GM23248 (cell line): ENCODE measurements at regions not wholly inside any gene's neighbourhood (a gene's known extent, or its start where the extent isn't known, plus 50 kb on each side); places are given as distances from the start of the nearest gene placed in this dataset.

Experiments used
- DNase-seq: peaks from one replicate; pipeline ENCODE4 v3.0.0-alpha.2; 2015
- H2AFZ ChIP-seq: fragments of 200-600 bp; sonication (generic); 2 replicates; pipeline ENCODE4 v1.6.1; 2016; ENCODE audit warnings: antibody characterized with exemption
- H3F3A ChIP-seq: fragments of 200-600 bp; sonication (generic); 2 replicates; pipeline ENCODE4 v1.6.1; 2016; ENCODE audit warnings: mild to moderate bottlenecking, antibody characterized with exemption, mixed run types; ENCODE audit not compliant: insufficient read depth
- H3K27ac ChIP-seq: fragments of 200-600 bp; sonication (generic); 2 replicates; pipeline ENCODE4 v1.5.1; 2016; ENCODE audit warnings: mild to moderate bottlenecking
- H3K27me3 ChIP-seq: fragments of 200-600 bp; sonication (generic); replicated peaks from 2 replicates; pipeline ENCODE4 v1.6.1; 2016; ENCODE audit warnings: mild to moderate bottlenecking; ENCODE audit not compliant: insufficient read depth
- H3K36me3 ChIP-seq: fragments of 200-600 bp; sonication (generic); 2 replicates; pipeline ENCODE4 v1.6.1; 2016; ENCODE audit warnings: low read depth, mild to moderate bottlenecking
- H3K4me1 ChIP-seq: fragments of 200-600 bp; sonication (generic); 2 replicates; pipeline ENCODE4 v1.6.1; 2016; ENCODE audit warnings: mild to moderate bottlenecking; ENCODE audit not compliant: insufficient read depth
- H3K4me2 ChIP-seq: fragments of 200-600 bp; sonication (generic); one replicate; pipeline ENCODE4 v1.6.1; 2016; ENCODE audit warnings: mild to moderate bottlenecking; ENCODE audit not compliant: unreplicated experiment
- H3K4me3 ChIP-seq: fragments of 200-600 bp; sonication (generic); 2 replicates; pipeline ENCODE4 v1.5.1; 2016; ENCODE audit warnings: mild to moderate bottlenecking
- H3K79me2 ChIP-seq: fragments of 200-600 bp; sonication (generic); 2 replicates; pipeline ENCODE4 v1.6.1; 2016; ENCODE audit warnings: mild to moderate bottlenecking; ENCODE audit not compliant: insufficient read depth
- H3K9ac ChIP-seq: fragments of 200-600 bp; sonication (generic); 2 replicates; pipeline ENCODE4 v1.6.1; 2016; ENCODE audit warnings: mild to moderate bottlenecking
- H3K9me2 ChIP-seq: fragments of 200-600 bp; sonication (generic); 2 replicates; pipeline ENCODE4 v1.6.1; 2016; ENCODE audit warnings: mixed run types, mild to moderate bottlenecking, moderate library complexity; ENCODE audit not compliant: insufficient read depth
- H3K9me3 ChIP-seq: fragments of 200-600 bp; sonication (generic); one replicate; pipeline ENCODE4 v1.6.1; 2017; ENCODE audit warnings: low read depth
- H4K20me1 ChIP-seq: fragments of 200-600 bp; sonication (generic); 2 replicates; pipeline ENCODE4 v1.6.0; 2016; ENCODE audit not compliant: insufficient read depth
- EZH2 ChIP-seq: fragments of 200-600 bp; sonication (generic); IDR thresholded peaks from 2 replicates; pipeline ENCODE4 v1.6.1; 2018; ENCODE audit warnings: antibody characterized with exemption, mild to moderate bottlenecking; ENCODE audit not compliant: insufficient read depth, poor library complexity, severe bottlenecking
- EZH2phosphoT487 ChIP-seq: fragments of 200-600 bp; sonication (generic); IDR thresholded peaks from 2 replicates; pipeline ENCODE4 v1.6.1; 2018; ENCODE audit warnings: antibody characterized with exemption, moderate library complexity, mild to moderate bottlenecking, low read depth; ENCODE audit not compliant: insufficient read depth
- WGBS, 2 experiments: methylation state at CpG; one replicate each; pipeline ENCODE4 v1.1.6; 2015 to 2017; ENCODE audit warnings: low lambda C conversion rate in 2 of 2, low coverage in 1 of 2; ENCODE audit errors: missing lambda C conversion rate in 2 of 2; 5-methylcytosine and 5-hydroxymethylcytosine counted together
- in situ Hi-C: fragments of 300-500 bp; cut with MboI; formaldehyde crosslinking; loops from 2 replicates; pipeline ENCODE4 v1.15.0; 2020

DNA sequence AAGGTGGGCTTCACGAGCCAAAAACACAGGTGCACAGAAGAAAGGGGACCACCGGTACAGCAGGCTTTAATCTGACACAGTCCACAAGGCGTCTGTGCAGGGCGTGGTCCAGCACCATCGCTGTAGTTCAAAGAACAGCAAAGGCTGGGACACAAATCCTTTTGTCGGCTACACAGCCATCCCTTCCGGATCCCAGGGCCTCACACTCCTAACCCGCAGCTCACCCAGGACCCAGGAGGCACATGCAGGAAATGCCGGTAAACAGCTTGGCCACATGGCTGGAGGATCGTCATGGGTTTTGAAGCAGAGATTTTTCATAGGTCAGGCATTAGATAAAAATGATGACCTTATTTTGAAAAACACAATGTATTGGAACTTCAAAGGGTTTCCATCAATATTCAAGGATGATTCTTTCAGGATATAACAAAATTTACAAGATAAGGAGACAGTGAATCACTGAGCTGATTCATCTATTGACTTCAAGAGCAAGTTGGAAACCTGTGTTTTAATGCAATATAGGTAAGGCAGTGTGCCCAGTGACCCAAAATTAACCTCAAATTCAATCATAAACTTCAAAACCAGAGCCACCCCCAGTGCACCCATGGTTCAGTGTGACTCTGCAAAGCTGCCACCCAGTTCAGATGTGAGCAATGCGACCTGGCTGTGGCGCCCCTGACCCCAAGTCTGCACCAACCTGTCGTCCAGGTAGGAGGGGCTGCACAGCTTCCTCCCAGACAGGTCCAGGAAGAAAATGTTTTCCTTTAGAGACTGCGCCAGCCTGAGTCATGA is 74.4 kb downstream of the TMEM18 start:
- no peaks in the 10 kb centered on the region for H3K4me1 ChIP-seq
- TF ChIP-seq EZH2 (no peak), EZH2phosphoT487 (no peak)
- H3K79me2 ChIP-seq: no peaks in the 10 kb centered on the region
- H3K27ac ChIP-seq: no peak overlapping the region
- H2AFZ ChIP-seq: no peak overlapping the region
- H3K9ac ChIP-seq: no peak overlapping the region
- no peaks in the 10 kb centered on the region for H3K9me2 ChIP-seq
- no peak overlapping the region for H3K4me2 ChIP-seq
- DNase-seq: no peak
- no peaks in the 10 kb centered on the region for H3K9me3 ChIP-seq
- in situ Hi-C loops: no loop called here
- no peaks in the 10 kb centered on the region for H3K27me3 ChIP-seq
- H3F3A ChIP-seq: no peaks in the 10 kb centered on the region
- H4K20me1 ChIP-seq: no peaks in the 10 kb centered on the region
- H3K4me3 ChIP-seq: no peak overlapping the region
- no peaks in the 10 kb centered on the region for H3K36me3 ChIP-seq
- WGBS, 2 experiments: 44 to 46% methylated on average over 14 of the region's 14 CpGs

DNA sequence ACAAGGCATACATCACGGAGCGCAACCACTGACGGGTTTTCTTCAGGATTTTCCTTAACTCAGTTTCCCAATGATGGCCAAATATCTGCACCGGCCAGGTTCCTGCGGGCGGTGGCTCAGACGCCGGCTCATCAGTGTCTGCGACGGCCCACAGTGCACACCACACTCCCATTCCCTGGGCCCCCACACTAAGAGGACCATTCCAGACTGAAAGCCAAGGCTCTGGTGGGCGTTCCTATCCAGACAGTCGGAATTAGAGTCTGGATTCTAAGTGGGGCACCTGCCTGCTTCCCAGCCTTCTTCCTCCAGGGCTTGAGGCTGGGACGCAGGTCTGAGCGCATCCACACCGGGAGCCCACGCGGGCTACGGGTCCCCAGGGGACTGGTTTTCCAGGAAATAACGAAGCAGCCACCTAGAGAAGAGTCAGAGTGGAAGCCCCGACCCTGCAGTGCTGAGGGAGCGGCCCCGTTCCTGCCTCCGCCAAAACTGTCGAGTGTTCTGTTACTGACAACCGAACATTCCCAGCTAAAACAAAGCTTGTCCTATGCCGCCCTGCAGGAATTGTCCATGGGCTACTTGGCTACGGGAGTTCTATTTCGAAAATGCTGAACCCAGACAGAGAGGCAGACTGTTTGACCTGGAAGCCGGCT is 75.3 kb downstream of the TMEM18 start:
- Histone ChIP-seq H3F3A (no peaks in the 10 kb centered on the region), H3K79me2 (no peaks in the 10 kb centered on the region), H2AFZ (no peak overlapping the region), H3K4me1 (no peaks in the 10 kb centered on the region), H3K9me3 (no peaks in the 10 kb centered on the region), H3K4me2 (no peak overlapping the region), H3K27me3 (no peaks in the 10 kb centered on the region), H4K20me1 (no peaks in the 10 kb centered on the region), H3K9me2 (no peaks in the 10 kb centered on the region), H3K27ac (no peak overlapping the region), H3K36me3 (no peaks in the 10 kb centered on the region), H3K9ac (no peak overlapping the region), H3K4me3 (no peak overlapping the region)
- no peak for DNase-seq
- WGBS, 2 experiments: 66 to 68% methylated on average over 29 of the region's 29 CpGs
- TF ChIP-seq EZH2phosphoT487: no peak
- TF ChIP-seq EZH2: no peak
- in situ Hi-C loops: no loop called here

DNA sequence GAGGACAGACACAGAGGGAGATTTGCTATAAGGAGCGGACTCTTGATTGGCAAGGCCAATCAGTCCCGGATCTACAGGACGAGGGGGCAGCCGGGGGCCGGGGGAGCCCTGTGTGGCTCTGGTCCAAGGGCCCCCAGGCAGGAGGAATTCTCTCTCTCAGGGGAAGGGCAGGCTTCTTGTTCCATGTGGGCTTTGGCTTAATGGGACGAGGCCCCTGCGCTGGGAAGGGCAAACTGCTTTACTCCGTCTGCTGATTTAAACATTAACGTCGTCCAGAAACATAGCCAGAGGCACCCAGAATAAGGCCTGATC is 75.9 kb downstream of the TMEM18 start:
- no peak for DNase-seq
- H3K9ac ChIP-seq: no peak overlapping the region
- no peaks in the 10 kb centered on the region for H3K4me1 ChIP-seq
- no peaks in the 10 kb centered on the region for H4K20me1 ChIP-seq
- H3K4me2 ChIP-seq: no peak overlapping the region
- WGBS, 2 experiments: 58 to 59% methylated on average over 10 of the region's 10 CpGs
- TF ChIP-seq EZH2phosphoT487 (no peak), EZH2 (no peak)
- in situ Hi-C loops: no loop called here
- no peaks in the 10 kb centered on the region for H3K79me2 ChIP-seq
- no peaks in the 10 kb centered on the region for H3K9me3 ChIP-seq
- H3F3A ChIP-seq: no peaks in the 10 kb centered on the region
- no peak overlapping the region for H2AFZ ChIP-seq
- H3K4me3 ChIP-seq: no peak overlapping the region
- no peaks in the 10 kb centered on the region for H3K27me3 ChIP-seq
- no peaks in the 10 kb centered on the region for H3K36me3 ChIP-seq
- no peaks in the 10 kb centered on the region for H3K9me2 ChIP-seq
- no peak overlapping the region for H3K27ac ChIP-seq

DNA sequence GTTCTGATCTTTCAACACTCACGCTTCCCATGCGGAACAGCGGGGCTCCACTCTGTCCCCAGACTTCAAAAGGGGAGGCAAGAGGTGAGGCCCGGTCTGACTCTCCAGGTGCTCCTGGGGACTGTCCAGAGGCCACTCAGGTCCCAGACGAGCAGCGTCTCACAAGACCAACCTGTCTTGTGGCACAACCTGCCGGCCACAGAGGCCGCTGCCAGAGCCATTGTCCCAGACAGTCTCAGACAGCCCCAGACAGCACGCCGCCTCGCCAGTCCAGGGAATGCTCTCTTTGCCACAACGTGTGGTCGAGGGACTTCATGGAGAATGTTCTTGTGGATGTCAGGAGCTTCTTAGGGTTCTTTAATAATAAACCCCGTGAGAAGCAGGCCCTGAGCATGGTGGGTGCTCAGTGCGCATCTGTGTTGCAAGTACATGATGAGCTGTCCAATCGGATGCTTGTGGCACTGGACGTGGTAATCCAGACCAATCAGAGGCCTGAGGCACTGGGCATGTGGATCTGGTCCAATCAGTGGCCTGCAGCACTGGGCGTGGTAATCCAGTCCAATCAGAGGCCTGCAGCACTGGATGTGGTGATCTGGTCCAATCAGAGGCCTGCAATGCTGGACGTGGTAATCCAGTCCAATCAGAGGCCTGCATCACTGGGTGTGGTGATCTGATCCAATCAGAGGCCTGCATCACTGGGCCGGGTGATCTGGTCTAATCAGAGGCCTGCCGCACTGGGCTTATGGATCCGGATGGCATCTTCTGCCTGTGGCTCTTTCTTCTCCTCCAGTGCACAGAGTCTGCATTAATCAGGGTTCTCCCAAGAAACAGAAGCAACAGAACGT is 76.4 kb downstream of the TMEM18 start:
- in situ Hi-C loops: no loop called here
- H3K27me3 ChIP-seq: no peaks in the 10 kb centered on the region
- no peaks in the 10 kb centered on the region for H3K9me3 ChIP-seq

More for the DNA sequence above, 76.4 kb downstream of the TMEM18 start:
- no peak for DNase-seq
- Histone ChIP-seq H3F3A (no peaks in the 10 kb centered on the region), H3K4me3 (no peak overlapping the region), H3K79me2 (no peaks in the 10 kb centered on the region), H3K4me2 (no peak overlapping the region), H4K20me1 (no peaks in the 10 kb centered on the region), H3K9ac (no peak overlapping the region), H3K9me2 (no peaks in the 10 kb centered on the region), H3K36me3 (no peaks in the 10 kb centered on the region), H3K4me1 (no peaks in the 10 kb centered on the region), H2AFZ (no peak overlapping the region), H3K27ac (no peak overlapping the region)
- TF ChIP-seq EZH2phosphoT487: no peak
- no peak for TF ChIP-seq EZH2
- 58 to 59% methylated on average over 23 of the region's 23 CpGs for WGBS, 2 experiments
